ENCODE measurements at regions not wholly inside any gene's neighbourhood (a gene's known extent, or its start where the extent isn't known, plus 50 kb on each side); places are given as distances from the start of the nearest gene placed in this dataset.
"Not testable (repeated sequence)": the region's sequence is repeated elsewhere in the genome, so short reads cannot be mapped to it uniquely, and the experiment has no call there.

DNA sequence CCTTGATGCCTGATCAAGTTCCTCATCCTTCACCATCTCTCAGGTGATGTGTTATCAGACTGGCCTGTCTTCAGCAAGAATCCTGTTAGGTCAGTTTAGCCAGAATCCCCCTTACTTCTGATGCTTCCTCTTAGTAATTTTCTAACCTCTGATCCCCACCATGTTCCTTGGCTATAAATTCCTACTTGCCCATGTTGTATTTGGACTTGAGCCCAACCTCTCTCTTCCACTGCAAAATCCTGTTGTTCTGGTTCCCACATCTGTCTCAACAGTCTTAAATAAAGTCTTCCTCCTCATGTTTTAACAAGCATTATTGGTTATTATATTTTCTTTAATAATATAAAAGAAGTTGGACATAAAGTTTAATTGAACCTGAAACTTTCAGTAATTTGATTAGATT is 987.8 kb upstream of the USP15 start:
- in situ Hi-C loops (cut with MboI; ENCODE audit: low pct_unique_long_range_greater_than_20kb, low sequenced_read_pairs, unreplicated experiment) = no loop called here
- TF ChIP-seq CTCF (IDR thresholded peaks at IDR 0.05; ENCODE audit: extremely low read depth, insufficient read depth, missing control alignments) = no peak
- no peak for DNase-seq (ENCODE audit: low spot score)

GRCh38 chr12:61282790-61283575 is 977.2 kb upstream of the USP15 start:
- TF ChIP-seq CTCF (IDR thresholded peaks at IDR 0.05; ENCODE audit: extremely low read depth, insufficient read depth, missing control alignments) = no peak
- in situ Hi-C loops (cut with MboI; ENCODE audit: low pct_unique_long_range_greater_than_20kb, low sequenced_read_pairs, unreplicated experiment) = no loop called here
- DNase-seq (ENCODE audit: low spot score) = no peak

DNA sequence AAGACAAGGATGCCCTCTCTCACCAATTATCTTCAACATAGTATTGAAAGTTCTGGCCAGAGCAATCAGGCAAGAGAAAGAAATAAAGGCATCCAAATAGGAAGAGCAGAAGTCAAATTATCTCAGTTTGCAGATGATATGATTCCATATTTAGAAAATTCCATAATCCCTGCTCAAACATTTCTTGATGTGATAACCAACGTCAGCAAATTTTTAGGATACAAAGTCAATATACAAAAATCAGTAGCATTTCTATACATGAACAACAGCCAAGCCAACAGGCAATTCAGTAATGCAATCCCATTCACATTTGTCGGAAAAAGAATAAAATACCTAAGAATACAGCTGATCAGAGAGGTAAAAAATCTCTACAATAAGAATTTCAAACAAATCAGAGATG is 969.7 kb upstream of the USP15 start:
- in situ Hi-C loops (cut with MboI; ENCODE audit: low pct_unique_long_range_greater_than_20kb, low sequenced_read_pairs, unreplicated experiment) = no loop called here
- DNase-seq (ENCODE audit: low spot score) = no peak
- TF ChIP-seq CTCF (IDR thresholded peaks at IDR 0.05; ENCODE audit: extremely low read depth, insufficient read depth, missing control alignments) = no peak

DNA sequence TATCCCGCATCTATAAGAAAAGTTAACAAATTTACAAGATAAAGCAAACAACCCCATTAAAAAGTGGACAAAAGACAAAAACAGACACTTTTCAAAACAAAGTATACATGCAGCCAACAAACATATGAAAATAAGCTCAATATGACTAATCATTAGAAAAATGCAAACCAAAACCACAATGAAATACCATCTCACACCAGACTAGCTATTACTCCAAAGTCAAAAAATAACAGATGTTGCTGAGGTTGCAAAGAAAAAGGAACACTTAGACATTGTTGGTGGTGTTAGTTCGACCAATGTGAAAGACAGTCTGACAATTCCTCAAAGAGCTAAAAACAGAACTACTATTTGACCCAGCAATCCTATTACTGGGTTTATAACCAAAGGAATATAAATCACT is 968.6 kb upstream of the USP15 start:
- no peak for DNase-seq (ENCODE audit: low spot score)
- in situ Hi-C loops (cut with MboI; ENCODE audit: low pct_unique_long_range_greater_than_20kb, low sequenced_read_pairs, unreplicated experiment) = no loop called here
- no peak for TF ChIP-seq CTCF (IDR thresholded peaks at IDR 0.05; ENCODE audit: extremely low read depth, insufficient read depth, missing control alignments)

- not testable (repeated sequence) for DNase-seq (ENCODE audit: low spot score)
Observed at GRCh38 chr12:61294011-61294410, 966.2 kb upstream of the USP15 start.

GRCh38 chr12:61301817-61302216 is 958.4 kb upstream of the USP15 start:
- in situ Hi-C loops (cut with MboI; ENCODE audit: low pct_unique_long_range_greater_than_20kb, low sequenced_read_pairs, unreplicated experiment) = no loop called here
- no peak for TF ChIP-seq CTCF (IDR thresholded peaks at IDR 0.05; ENCODE audit: extremely low read depth, insufficient read depth, missing control alignments)

More at GRCh38 chr12:61294011-61294410, 966.2 kb upstream of the USP15 start:
- in situ Hi-C loops (cut with MboI; ENCODE audit: low pct_unique_long_range_greater_than_20kb, low sequenced_read_pairs, unreplicated experiment) = not testable (repeated sequence)

GRCh38 chr12:61302282-61302681 is 957.9 kb upstream of the USP15 start:
- in situ Hi-C loops (cut with MboI; ENCODE audit: low pct_unique_long_range_greater_than_20kb, low sequenced_read_pairs, unreplicated experiment) = no loop called here
- DNase-seq (ENCODE audit: low spot score) = no peak
- TF ChIP-seq CTCF (IDR thresholded peaks at IDR 0.05; ENCODE audit: extremely low read depth, insufficient read depth, missing control alignments) = no peak

More at GRCh38 chr12:61301817-61302216, 958.4 kb upstream of the USP15 start:
- no peak for DNase-seq (ENCODE audit: low spot score)
